ENCODE measurements at regions not wholly inside any gene's neighbourhood (a gene's known extent, or its start where the extent isn't known, plus 50 kb on each side); places are given as distances from the start of the nearest gene placed in this dataset.

- TF ChIP-seq TAF1 (IDR thresholded peaks at IDR 0.05; ENCODE audit: borderline replicate concordance, insufficient read depth, low read length), result no peak
- TF ChIP-seq REST (IDR thresholded peaks at IDR 0.05; ENCODE audit: insufficient read depth in 1 of 2, low read depth in 2 of 2, low read length in 2 of 2), result no peak
- TF ChIP-seq POLR2AphosphoS5 (IDR thresholded peaks at IDR 0.05; ENCODE audit: low read depth, low read length), result no peak
- TF ChIP-seq SIN3A (IDR thresholded peaks at IDR 0.05; ENCODE audit: borderline replicate concordance, insufficient read depth, low read length), result no peak
- no peak for TF ChIP-seq FOXP2 (optimal IDR thresholded peaks at IDR 0.05; ENCODE audit: borderline replicate concordance, extremely low read depth, extremely low read length, insufficient read depth)
Measured at GRCh38 chr14:89036371-89036770, 211.9 kb downstream of the TTC8 start.
